ENCODE measurements at regions not wholly inside any gene's neighbourhood (a gene's known extent, or its start where the extent isn't known, plus 50 kb on each side); places are given as distances from the start of the nearest gene placed in this dataset.

GRCh38 chr2:180319586-180320405 lies 312.7 kb upstream of the CWC22 start:
- no peaks in the 10 kb centered on the region for H3K9me3 ChIP-seq (ENCODE audit: low read length)
- H3K4me2 ChIP-seq (ENCODE audit: low read length), result no peak overlapping the region
- no peaks in the 10 kb centered on the region for H3K27me3 ChIP-seq (ENCODE audit: insufficient read depth, low read depth, low read length)
- no peaks in the 10 kb centered on the region for H3K79me2 ChIP-seq (replicated peaks; ENCODE audit: insufficient read depth, low read length)
- no peaks in the 10 kb centered on the region for H3K9me2 ChIP-seq (ENCODE audit: insufficient read depth, low read length)
- H3K9ac ChIP-seq (ENCODE audit: low read length), result no peak overlapping the region
- H2AFZ ChIP-seq (ENCODE audit: low read depth, low read length), result no peak overlapping the region
- TF ChIP-seq EP300 (conservative IDR thresholded peaks at IDR 0.05; ENCODE audit: poor library complexity, severe bottlenecking) (no peak), RAD21 (conservative IDR thresholded peaks at IDR 0.05) (no peak), MXI1 (conservative IDR thresholded peaks at IDR 0.05; ENCODE audit: poor library complexity, severe bottlenecking) (no peak), TAF1 (IDR thresholded peaks at IDR 0.05; ENCODE audit: low read depth) (no peak), SMC3 (conservative IDR thresholded peaks at IDR 0.05; ENCODE audit: poor library complexity) (no peak)
- no peaks in the 10 kb centered on the region for H4K20me1 ChIP-seq (ENCODE audit: insufficient read depth)
- no peak overlapping the region for H3K4me3 ChIP-seq (ENCODE audit: low read length)
- no peaks in the 10 kb centered on the region for H3K36me3 ChIP-seq (ENCODE audit: insufficient read depth, low read length)
- no peaks in the 10 kb centered on the region for H3F3A ChIP-seq (ENCODE audit: insufficient read depth, low read length, poor library complexity, severe bottlenecking)
- no peak overlapping the region for H3K27ac ChIP-seq (ENCODE audit: low read length)

- Histone ChIP-seq H3K27me3 (ENCODE audit: insufficient read depth, low read depth, low read length) (no peaks in the 10 kb centered on the region), H4K20me1 (ENCODE audit: insufficient read depth) (no peaks in the 10 kb centered on the region), H3F3A (ENCODE audit: insufficient read depth, low read length, poor library complexity, severe bottlenecking) (no peaks in the 10 kb centered on the region), H3K9me2 (ENCODE audit: insufficient read depth, low read length) (no peaks in the 10 kb centered on the region), H3K4me3 (ENCODE audit: low read length) (no peak overlapping the region), H2AFZ (ENCODE audit: low read depth, low read length) (no peak overlapping the region), H3K27ac (ENCODE audit: low read length) (no peak overlapping the region), H3K9ac (ENCODE audit: low read length) (no peak overlapping the region), H3K4me2 (ENCODE audit: low read length) (no peak overlapping the region), H3K36me3 (ENCODE audit: insufficient read depth, low read length) (no peaks in the 10 kb centered on the region), H3K79me2 (replicated peaks; ENCODE audit: insufficient read depth, low read length) (no peaks in the 10 kb centered on the region), H3K9me3 (ENCODE audit: low read length) (no peaks in the 10 kb centered on the region)
- no peak for TF ChIP-seq CTCF (IDR thresholded peaks at IDR 0.05; ENCODE audit: poor library complexity, severe bottlenecking)
- TF ChIP-seq RAD21 (conservative IDR thresholded peaks at IDR 0.05), result no peak
- no peak for TF ChIP-seq EZH2 (IDR thresholded peaks at IDR 0.05; ENCODE audit: borderline replicate concordance, insufficient read depth, low read length, poor library complexity, severe bottlenecking)
- TF ChIP-seq EP300 (conservative IDR thresholded peaks at IDR 0.05; ENCODE audit: poor library complexity, severe bottlenecking), result no peak
- TF ChIP-seq REST (IDR thresholded peaks at IDR 0.05; ENCODE audit: borderline replicate concordance), result no peak
- TF ChIP-seq SMC3 (conservative IDR thresholded peaks at IDR 0.05; ENCODE audit: poor library complexity), result no peak
- TF ChIP-seq POLR2AphosphoS5 (IDR thresholded peaks at IDR 0.05), result no peak
- no peak for TF ChIP-seq TAF1 (IDR thresholded peaks at IDR 0.05; ENCODE audit: low read depth)
- no peak for TF ChIP-seq MXI1 (conservative IDR thresholded peaks at IDR 0.05; ENCODE audit: poor library complexity, severe bottlenecking)
Observed at GRCh38 chr2:180314086-180314485, 307.0 kb upstream of the CWC22 start.

Measured in neural cell (in vitro differentiated cells).